Liver (tissue), 3 donors: ENCODE measurements at regions not wholly inside any gene's neighbourhood (a gene's known extent, or its start where the extent isn't known, plus 50 kb on each side); places are given as distances from the start of the nearest gene placed in this dataset.

Source experiments
- CTCF ChIP-seq: fragments of 150-350 bp; IDR thresholded peaks from 2 replicates; pipeline ENCODE4 v1.5.1; 2017; ENCODE audit warnings: improper control_type of control experiment, low read depth, low read length; ENCODE audit not compliant: missing input control
- EGR1 ChIP-seq, 2 donors: IDR thresholded peaks; 2 replicates each; pipeline ENCODE4 v1.6.1; 2016 to 2018; ENCODE audit warnings: antibody characterized with exemption in 2 of 2, low read depth in 2 of 2
- GABPA ChIP-seq, 2 donors: IDR thresholded peaks in 1 of 2; conservative IDR thresholded peaks in 1 of 2; 2 replicates each; pipeline ENCODE4 v1.6.1; 2016; ENCODE audit warnings: antibody characterized with exemption in 2 of 2, mild to moderate bottlenecking in 1 of 2, moderate library complexity in 1 of 2
- HNF4G ChIP-seq: IDR thresholded peaks from 2 replicates; pipeline ENCODE4 v1.6.1; 2016; ENCODE audit warnings: antibody characterized with exemption
- JUND ChIP-seq, 2 donors: IDR thresholded peaks; 2 replicates each; pipeline ENCODE4 v1.6.1; 2016; ENCODE audit warnings: antibody characterized with exemption in 2 of 2
- MAX ChIP-seq: IDR thresholded peaks from 2 replicates; pipeline ENCODE4 v1.6.1; 2016; ENCODE audit warnings: antibody characterized with exemption
- REST ChIP-seq: IDR thresholded peaks from 2 replicates; pipeline ENCODE4 v1.6.1; 2016; ENCODE audit warnings: antibody characterized with exemption, mild to moderate bottlenecking
- RXRA ChIP-seq, 2 donors: IDR thresholded peaks; 2 replicates each; pipeline ENCODE4 v1.6.1; 2017 to 2018; ENCODE audit warnings: antibody characterized with exemption in 2 of 2, mild to moderate bottlenecking in 1 of 2
- SP1 ChIP-seq: IDR thresholded peaks from 2 replicates; pipeline ENCODE4 v1.6.1; 2018; ENCODE audit warnings: antibody characterized with exemption, mild to moderate bottlenecking
- TAF1 ChIP-seq: conservative IDR thresholded peaks from 2 replicates; pipeline ENCODE4 v1.6.1; 2016; ENCODE audit warnings: antibody characterized with exemption, mild to moderate bottlenecking
- YY1 ChIP-seq: IDR thresholded peaks from 2 replicates; pipeline ENCODE4 v1.6.1; 2016; ENCODE audit warnings: antibody characterized with exemption, mild to moderate bottlenecking
- ZBTB33 ChIP-seq: IDR thresholded peaks from 2 replicates; pipeline ENCODE4 v1.6.1; 2016; ENCODE audit warnings: antibody characterized with exemption
- donor health status: healthy.
- donor health status: healthy.

GRCh38 chr13:60881507-60881906 lies 484.5 kb downstream of the TDRD3 start:
- TF ChIP-seq CTCF: no peak
- no peak for TF ChIP-seq SP1
- no peak for TF ChIP-seq MAX
- TF ChIP-seq YY1: no peak
- TF ChIP-seq REST: no peak
- TF ChIP-seq TAF1: no peak
- TF ChIP-seq ZBTB33: no peak
- TF ChIP-seq HNF4G: no peak
- TF ChIP-seq GABPA (IDR thresholded peaks at IDR 0.05 in 1 of 2, conservative IDR thresholded peaks at IDR 0.05 in 1 of 2): no peak
- no peak for TF ChIP-seq JUND (IDR thresholded peaks at IDR 0.05)
- no peak for TF ChIP-seq EGR1 (IDR thresholded peaks at IDR 0.05; ENCODE audit: low read depth in 2 of 2)
- no peak for TF ChIP-seq RXRA (IDR thresholded peaks at IDR 0.05)
